A549 (cell line): ENCODE measurements at regions not wholly inside any gene's neighbourhood (a gene's known extent, or its start where the extent isn't known, plus 50 kb on each side); places are given as distances from the start of the nearest gene placed in this dataset.

ENCODE experiments used
- ATAC-seq, 2 experiments: fragments of 200-7000 bp in 1 of 2; fragments of >200 bp in 1 of 2; cut with Nextera tagmentation in 1 of 2; cut with Tn5 transposase in 1 of 2; 3 replicates each; pipeline versions ENCODE4 v1.8.0 to v1.9.1; 2018 to 2020; ENCODE audit warnings: mild to moderate bottlenecking in 1 of 2, moderate library complexity in 1 of 2
- CTCF ChIA-PET: fragments of 300-600 bp; sonication (Branson Sonifier 250); formaldehyde crosslinking; extraction: SDS; loops from one replicate; lab custom pipeline; 2021; ENCODE audit warnings: antibody characterized with exemption, inconsistent platforms; lab: Yijun Ruan, JAX
- POLR2A ChIA-PET: fragments of 350-600 bp; formaldehyde crosslinking; extraction: SDS; loops from one replicate; lab custom pipeline; 2021; ENCODE audit warnings: antibody characterized with exemption, inconsistent platforms; lab: Yijun Ruan, JAX
- DNase-seq, 2 experiments: peaks; one replicate each; pipeline versions ENCODE4 v3.0.0 to v3.0.0-alpha.2; 2011 to 2016; ENCODE audit warnings: low read depth in 1 of 2, low spot score in 1 of 2
- FAIRE-seq: peaks from 2 replicates; lab custom pipeline; 2011; peaks lifted over from hg19 to GRCh38; lab: Jason Lieb, UNC
- H3K27ac ChIP-seq, 2 experiments: fragments of >200 bp; sonication (Bioruptor Twin); formaldehyde crosslinking; 3 replicates each; pipeline ENCODE4 v1.5.1; 2016 to 2017
- H3K4me1 ChIP-seq: fragments of >200 bp; sonication (Bioruptor Twin); formaldehyde crosslinking; 3 replicates; pipeline ENCODE4 v1.6.1; 2016
- H3K4me2 ChIP-seq: fragments of >200 bp; sonication (Bioruptor Twin); formaldehyde crosslinking; 3 replicates; pipeline ENCODE4 v1.6.1; 2016
- H3K4me3 ChIP-seq: fragments of >200 bp; sonication (Bioruptor Twin); formaldehyde crosslinking; 3 replicates; pipeline ENCODE4 v1.5.1; 2016
- H3K9me3 ChIP-seq: fragments of >200 bp; sonication (Bioruptor Twin); formaldehyde crosslinking; 3 replicates; pipeline ENCODE4 v1.6.1; 2016
- BHLHE40 ChIP-seq: IDR thresholded peaks from 2 replicates; pipeline ENCODE4 v1.6.1; 2012; ENCODE audit warnings: low read depth, low read length, inconsistent platforms
- CBX8 ChIP-seq: fragments of 200-600 bp; sonication (generic); IDR thresholded peaks from 2 replicates; pipeline ENCODE4 v1.6.1; 2016
- EHF ChIP-seq: fragments of 250-450 bp; sonication (Bioruptor Pico); IDR thresholded peaks from 2 replicates; pipeline ENCODE4 v1.5.0; 2020; ENCODE audit warnings: mild to moderate bottlenecking
- EHMT2 ChIP-seq: fragments of 200-600 bp; sonication (generic); IDR thresholded peaks from 2 replicates; pipeline ENCODE4 v1.6.1; 2016; ENCODE audit warnings: antibody characterized with exemption, low read depth, mild to moderate bottlenecking, moderate library complexity
- ESRRA ChIP-seq: fragments of 150-350 bp; IDR thresholded peaks from 2 replicates; pipeline ENCODE4 v1.6.1; 2014; ENCODE audit warnings: mild to moderate bottlenecking, low read length, borderline replicate concordance
- FOSB ChIP-seq: fragments of 250-450 bp; sonication (Bioruptor Pico); IDR thresholded peaks from 2 replicates; pipeline ENCODE4 v1.5.0; 2020; ENCODE audit warnings: mild to moderate bottlenecking, moderate library complexity
- HOXA7 ChIP-seq: fragments of 250-450 bp; sonication (Bioruptor Pico); IDR thresholded peaks from 2 replicates; pipeline ENCODE4 v1.5.0; 2020; ENCODE audit warnings: mild to moderate bottlenecking, moderate library complexity
- JUN ChIP-seq, 2 experiments: fragments of >200 bp; sonication (Bioruptor Twin); formaldehyde crosslinking; IDR thresholded peaks; 2 replicates in 1 of 2; 3 replicates in 1 of 2; pipeline ENCODE4 v1.6.1; 2016 to 2017
- JUNB ChIP-seq: fragments of >200 bp; sonication (Bioruptor Twin); formaldehyde crosslinking; IDR thresholded peaks from 2 replicates; pipeline ENCODE4 v1.6.1; 2016
- NFE2L2 ChIP-seq: fragments of 150-350 bp; conservative IDR thresholded peaks from 2 replicates; pipeline ENCODE4 v1.6.1; 2014; ENCODE audit warnings: low read length
- NR3C1 ChIP-seq: fragments of >200 bp; sonication (Bioruptor Twin); formaldehyde crosslinking; IDR thresholded peaks from 3 replicates; pipeline ENCODE4 v1.6.1; 2017
- PHF8 ChIP-seq: fragments of 200-600 bp; sonication (generic); IDR thresholded peaks from 2 replicates; pipeline ENCODE4 v1.6.1; 2016; ENCODE audit warnings: low read depth, mild to moderate bottlenecking, antibody characterized with exemption, moderate library complexity, borderline replicate concordance
- POLR2A ChIP-seq: IDR thresholded peaks from 2 replicates; pipeline ENCODE4 v1.6.1; 2012; ENCODE audit warnings: mild to moderate bottlenecking, low read length
- POLR2AphosphoS2 ChIP-seq: conservative IDR thresholded peaks from 2 replicates; pipeline ENCODE4 v1.6.1; 2012; ENCODE audit warnings: low read length, improper control_type of control experiment, inconsistent platforms
- RAD21 ChIP-seq, 2 experiments: fragments of >200 bp in 1 of 2; sonication (Bioruptor Twin) in 1 of 2; formaldehyde crosslinking in 1 of 2; IDR thresholded peaks in 1 of 2; conservative IDR thresholded peaks in 1 of 2; 2 replicates in 1 of 2; 3 replicates in 1 of 2; pipeline ENCODE4 v1.6.1; 2012 to 2018; ENCODE audit warnings: inconsistent platforms in 1 of 2
- RARB ChIP-seq: fragments of 250-450 bp; sonication (Bioruptor Pico); IDR thresholded peaks from 2 replicates; pipeline ENCODE4 v1.8.0; 2021; ENCODE audit warnings: mild to moderate bottlenecking, moderate library complexity
- SMC3 ChIP-seq: fragments of >200 bp; sonication (Bioruptor Twin); formaldehyde crosslinking; IDR thresholded peaks from 3 replicates; pipeline ENCODE4 v1.6.1; 2018; ENCODE audit warnings: inconsistent platforms
- ZNF302 ChIP-seq: fragments of 250-450 bp; sonication (Bioruptor Pico); IDR thresholded peaks from 2 replicates; pipeline ENCODE4 v1.9.0; 2021; ENCODE audit warnings: inconsistent platforms, mild to moderate bottlenecking, moderate library complexity
- WGBS: methylation state at CpG from one replicate; pipeline ENCODE4 v1.1.6; 2017; ENCODE audit errors: missing lambda C conversion rate; 5-methylcytosine and 5-hydroxymethylcytosine counted together
- TF ChIP-seq, protein P1 (sequence below): fragments of 250-450 bp; sonication (Bioruptor Pico); IDR thresholded peaks from 2 replicates; pipeline ENCODE4 v1.5.0; 2020; ENCODE audit warnings: low read depth, mild to moderate bottlenecking, moderate library complexity
- TF ChIP-seq, protein P2 (sequence below): fragments of 250-450 bp; sonication (Bioruptor Pico); IDR thresholded peaks from 2 replicates; pipeline ENCODE4 v1.5.0; 2021; ENCODE audit warnings: mild to moderate bottlenecking, moderate library complexity, borderline replicate concordance
- TF ChIP-seq, protein P3 (sequence below): IDR thresholded peaks from 2 replicates; pipeline ENCODE4 v1.6.1; 2012
- TF ChIP-seq, protein P4 (sequence below): fragments of 450-650 bp; IDR thresholded peaks from 2 replicates; pipeline ENCODE4 v1.6.1; 2014; ENCODE audit warnings: antibody characterized with exemption

DNA sequence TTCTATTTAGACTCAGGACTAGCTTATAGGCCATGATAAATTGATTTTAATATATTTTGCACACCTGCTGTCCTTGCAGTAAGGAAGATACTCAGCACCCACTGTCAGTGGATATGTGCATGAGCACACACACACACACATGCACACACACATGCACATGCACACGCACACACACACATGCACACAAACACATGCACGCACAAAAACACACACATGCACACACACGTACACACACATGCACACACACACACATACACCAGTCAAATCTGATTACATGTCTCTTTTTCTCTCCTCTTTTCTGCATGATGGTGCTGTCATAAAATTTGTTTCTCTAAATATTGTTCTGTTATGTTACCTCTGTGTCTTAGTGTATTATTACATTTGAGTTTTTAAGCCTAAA lies 87.3 kb upstream of the OSTN start:
- TF ChIP-seq HOXA7 (CRISPR knock-in tag) (no peak), BHLHE40 (no peak), ZNF302 (CRISPR knock-in tag) (no peak), PHF8 (no peak), JUNB (no peak), RAD21 (conservative IDR thresholded peaks at IDR 0.05 in 1 of 2, IDR thresholded peaks at IDR 0.05 in 1 of 2) (no peak), POLR2A (no peak), NFE2L2 (no peak), RARB (CRISPR knock-in tag) (no peak), POLR2AphosphoS2 (no peak), FOSB (CRISPR knock-in tag) (no peak), JUN (IDR thresholded peaks at IDR 0.05) (no peak), EHMT2 (no peak), CBX8 (no peak), NR3C1 (no peak)
- TF ChIP-seq, protein P1, sequence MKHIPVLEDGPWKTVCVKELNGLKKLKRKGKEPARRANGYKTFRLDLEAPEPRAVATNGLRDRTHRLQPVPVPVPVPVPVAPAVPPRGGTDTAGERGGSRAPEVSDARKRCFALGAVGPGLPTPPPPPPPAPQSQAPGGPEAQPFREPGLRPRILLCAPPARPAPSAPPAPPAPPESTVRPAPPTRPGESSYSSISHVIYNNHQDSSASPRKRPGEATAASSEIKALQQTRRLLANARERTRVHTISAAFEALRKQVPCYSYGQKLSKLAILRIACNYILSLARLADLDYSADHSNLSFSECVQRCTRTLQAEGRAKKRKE (CRISPR knock-in tag): no peak
- TF ChIP-seq, protein P2, sequence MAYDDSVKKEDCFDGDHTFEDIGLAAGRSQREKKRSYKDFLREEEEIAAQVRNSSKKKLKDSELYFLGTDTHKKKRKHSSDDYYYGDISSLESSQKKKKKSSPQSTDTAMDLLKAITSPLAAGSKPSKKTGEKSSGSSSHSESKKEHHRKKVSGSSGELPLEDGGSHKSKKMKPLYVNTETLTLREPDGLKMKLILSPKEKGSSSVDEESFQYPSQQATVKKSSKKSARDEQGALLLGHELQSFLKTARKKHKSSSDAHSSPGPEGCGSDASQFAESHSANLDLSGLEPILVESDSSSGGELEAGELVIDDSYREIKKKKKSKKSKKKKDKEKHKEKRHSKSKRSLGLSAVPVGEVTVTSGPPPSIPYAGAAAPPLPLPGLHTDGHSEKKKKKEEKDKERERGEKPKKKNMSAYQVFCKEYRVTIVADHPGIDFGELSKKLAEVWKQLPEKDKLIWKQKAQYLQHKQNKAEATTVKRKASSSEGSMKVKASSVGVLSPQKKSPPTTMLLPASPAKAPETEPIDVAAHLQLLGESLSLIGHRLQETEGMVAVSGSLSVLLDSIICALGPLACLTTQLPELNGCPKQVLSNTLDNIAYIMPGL: no peak
- TF ChIP-seq, protein P3, sequence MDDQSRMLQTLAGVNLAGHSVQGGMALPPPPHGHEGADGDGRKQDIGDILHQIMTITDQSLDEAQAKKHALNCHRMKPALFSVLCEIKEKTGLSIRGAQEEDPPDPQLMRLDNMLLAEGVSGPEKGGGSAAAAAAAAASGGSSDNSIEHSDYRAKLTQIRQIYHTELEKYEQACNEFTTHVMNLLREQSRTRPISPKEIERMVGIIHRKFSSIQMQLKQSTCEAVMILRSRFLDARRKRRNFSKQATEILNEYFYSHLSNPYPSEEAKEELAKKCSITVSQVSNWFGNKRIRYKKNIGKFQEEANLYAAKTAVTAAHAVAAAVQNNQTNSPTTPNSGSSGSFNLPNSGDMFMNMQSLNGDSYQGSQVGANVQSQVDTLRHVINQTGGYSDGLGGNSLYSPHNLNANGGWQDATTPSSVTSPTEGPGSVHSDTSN: no peak
- Histone ChIP-seq H3K4me2 (no peak overlapping the region), H3K27ac (no peak overlapping the region), H3K4me3 (no peak overlapping the region), H3K4me1 (no peaks in the 10 kb centered on the region), H3K9me3 (no peaks in the 10 kb centered on the region)
- ChIA-PET POLR2A (no interaction called here), CTCF (interaction anchor here (1.2 to 2.1 kb wide), 2 partner anchors 24 to 61 kb away, joined by 4 read pairs; no protein-coding TSS in a partner anchor)
- DNase-seq (no peak), ATAC-seq (no peak), FAIRE-seq (no peak)
- WGBS: 48% methylated on average over 3 of the region's 3 CpGs

DNA sequence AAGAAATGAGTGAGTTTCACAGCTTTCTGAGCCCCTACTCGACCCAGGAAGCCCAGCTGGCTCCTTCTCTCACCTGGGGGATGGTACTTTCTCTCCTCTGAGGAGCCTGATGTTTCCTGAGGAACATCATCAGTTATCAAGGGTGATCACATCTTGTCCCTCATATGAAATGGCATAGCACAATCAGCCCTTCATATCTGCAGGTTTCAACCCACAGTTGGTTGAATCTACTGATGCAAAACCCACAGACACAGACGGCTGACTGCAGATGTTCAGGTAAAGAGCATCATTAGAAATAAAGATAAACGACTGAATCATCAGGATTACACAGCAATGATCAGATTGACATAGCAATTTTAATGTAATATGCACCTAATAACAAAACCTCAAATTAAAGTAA lies 93.6 kb upstream of the OSTN start:
- H3K4me2 ChIP-seq: no peak overlapping the region
- ChIA-PET POLR2A (no interaction called here), CTCF (no interaction called here)
- WGBS: 14% methylated on average over 3 of the region's 3 CpGs
- no peaks in the 10 kb centered on the region for H3K9me3 ChIP-seq
- TF ChIP-seq EHF (CRISPR knock-in tag): no peak
- TF ChIP-seq, protein P4, sequence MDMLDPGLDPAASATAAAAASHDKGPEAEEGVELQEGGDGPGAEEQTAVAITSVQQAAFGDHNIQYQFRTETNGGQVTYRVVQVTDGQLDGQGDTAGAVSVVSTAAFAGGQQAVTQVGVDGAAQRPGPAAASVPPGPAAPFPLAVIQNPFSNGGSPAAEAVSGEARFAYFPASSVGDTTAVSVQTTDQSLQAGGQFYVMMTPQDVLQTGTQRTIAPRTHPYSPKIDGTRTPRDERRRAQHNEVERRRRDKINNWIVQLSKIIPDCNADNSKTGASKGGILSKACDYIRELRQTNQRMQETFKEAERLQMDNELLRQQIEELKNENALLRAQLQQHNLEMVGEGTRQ: no peak
- no peak for TF ChIP-seq NR3C1
- H3K4me3 ChIP-seq: no peak overlapping the region
- H3K27ac ChIP-seq: no peak overlapping the region
- FAIRE-seq (no peak), ATAC-seq (no peak), DNase-seq (no peak)
- H3K4me1 ChIP-seq: no peaks in the 10 kb centered on the region

DNA sequence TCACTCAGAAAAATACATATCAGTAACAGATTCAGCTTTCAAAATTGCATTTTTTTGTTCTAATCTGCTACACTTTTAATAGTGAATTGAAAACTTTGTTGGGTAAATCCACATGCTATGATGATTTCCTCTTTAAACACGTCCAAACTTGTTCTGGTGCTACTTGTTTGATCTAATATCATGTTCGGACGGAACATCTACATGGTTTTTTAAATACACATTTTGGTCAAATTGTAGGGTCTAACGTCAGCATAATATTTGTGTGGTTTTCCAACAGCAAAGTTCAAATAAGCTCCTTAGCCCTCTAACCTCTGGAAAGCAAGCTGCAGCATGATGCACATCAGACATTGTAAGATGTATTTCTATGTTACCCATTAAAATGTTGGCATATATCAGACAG lies 98.5 kb upstream of the OSTN start:
- POLR2A ChIA-PET: no interaction called here
- Histone ChIP-seq H3K27ac (no peak overlapping the region), H3K9me3 (no peaks in the 10 kb centered on the region), H3K4me3 (no peak overlapping the region), H3K4me1 (no peaks in the 10 kb centered on the region), H3K4me2 (no peak overlapping the region)
- WGBS: 62% methylated on average over 4 of the region's 4 CpGs
- CTCF ChIA-PET: no interaction called here
- ATAC-seq (no peak), FAIRE-seq (no peak), DNase-seq (no peak)
- TF ChIP-seq ESRRA (no peak), SMC3 (no peak), FOSB (CRISPR knock-in tag) (no peak)
